Right kidney (tissue), 1 donor: ENCODE measurements at regions not wholly inside any gene's neighbourhood (a gene's known extent, or its start where the extent isn't known, plus 50 kb on each side); places are given as distances from the start of the nearest gene placed in this dataset.
A peak's percentile ranks its signal among the peaks of the same experiment; 100 is the strongest.
"Not testable (repeated sequence)": the region's sequence is repeated elsewhere in the genome, so short reads cannot be mapped to it uniquely, and the experiment has no call there.

ENCODE experiments used
- DNase-seq: peaks from one replicate; pipeline ENCODE4 v3.0.0-alpha.2; 2016

DNA sequence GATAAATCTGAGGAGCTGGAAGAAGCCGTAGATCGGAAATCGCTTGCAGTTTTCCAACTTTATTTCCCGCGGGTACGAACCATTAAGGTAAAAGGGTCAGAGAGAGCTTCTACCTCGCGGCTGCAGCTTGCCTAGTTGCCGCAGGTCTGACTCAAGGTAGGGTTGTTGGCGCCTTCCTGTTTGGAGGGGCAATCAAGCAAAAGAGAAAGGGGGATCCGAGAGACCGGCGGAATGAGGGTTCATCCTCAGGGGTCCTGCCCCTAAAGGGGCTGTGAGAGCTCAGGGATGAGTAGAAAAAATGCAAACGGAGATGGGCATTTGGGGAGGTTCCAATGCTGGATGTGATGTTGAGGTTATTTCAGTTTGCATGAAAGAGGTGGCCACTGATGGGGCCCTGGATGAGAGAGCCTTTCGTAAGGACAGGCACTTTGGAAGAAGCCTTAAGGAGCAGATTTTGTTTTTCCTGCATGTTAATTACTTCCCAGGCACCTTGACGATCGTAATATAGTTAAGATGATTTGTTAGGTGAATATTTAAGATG is 265.4 kb downstream of the CGGBP1 start:
- DNase-seq: no peak

DNA sequence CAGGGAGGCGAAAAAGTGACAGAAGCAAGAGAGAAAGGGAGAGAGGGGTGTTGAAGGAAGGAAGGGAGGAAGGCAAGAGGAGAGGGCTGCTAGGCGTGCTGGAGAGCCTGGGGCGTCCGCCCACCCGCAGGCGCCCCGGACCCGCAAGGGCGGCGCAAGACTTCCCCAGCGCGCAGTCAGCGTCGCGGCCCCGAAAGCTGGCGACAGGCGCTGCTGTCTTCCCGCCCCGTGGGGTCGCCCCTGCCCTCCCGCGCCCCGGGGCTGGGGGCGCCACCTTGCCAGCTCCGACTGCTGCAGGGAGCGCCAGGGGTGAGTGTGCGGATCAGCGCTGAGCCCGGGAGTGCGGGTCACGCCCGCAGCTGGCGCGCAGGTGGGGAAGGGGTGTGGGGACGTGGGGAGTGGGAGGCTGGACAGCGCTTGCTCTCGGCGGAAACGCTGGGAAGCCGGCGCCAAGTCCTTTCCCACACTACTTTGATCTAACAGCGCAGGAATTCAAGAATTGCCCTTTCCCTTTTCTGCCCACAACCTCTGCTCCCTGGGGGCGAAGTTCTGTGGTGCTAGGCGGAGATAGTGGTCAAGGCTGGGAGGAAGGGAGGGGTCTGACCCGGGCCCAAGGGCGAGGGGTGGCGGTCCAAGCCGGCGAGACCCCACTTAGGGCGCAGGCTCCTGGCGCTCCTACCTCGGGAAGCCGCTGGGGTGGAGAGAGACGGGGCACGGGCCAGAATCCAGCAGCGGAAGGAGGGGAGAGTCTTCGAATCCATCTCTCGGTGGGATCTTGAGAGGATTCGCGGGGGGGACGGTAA is 266.1 kb downstream of the CGGBP1 start, which contains the start of gene HTR1F:
HTR1F (plus strand) TSS at position 173 of the 803 bp plus-strand sequence.
- DNase-seq: peak; percentile 79

- DNase-seq: no peak
Measured at GRCh38 chr3:87792198-87792533, 266.6 kb downstream of the CGGBP1 start.

- DNase-seq: no peak
Measured at GRCh38 chr3:87791248-87792027, 267.4 kb downstream of the CGGBP1 start.

- DNase-seq: not testable (repeated sequence)
Measured at GRCh38 chr3:87789049-87789448, 269.8 kb downstream of the CGGBP1 start.

- no peak for DNase-seq
Measured at GRCh38 chr3:87788516-87788915, 270.3 kb downstream of the CGGBP1 start.

GRCh38 chr3:87780811-87781210 is 278.0 kb downstream of the CGGBP1 start:
- no peak for DNase-seq

- DNase-seq: no peak
Measured at GRCh38 chr3:87778876-87779275, 279.9 kb downstream of the CGGBP1 start.

DNA sequence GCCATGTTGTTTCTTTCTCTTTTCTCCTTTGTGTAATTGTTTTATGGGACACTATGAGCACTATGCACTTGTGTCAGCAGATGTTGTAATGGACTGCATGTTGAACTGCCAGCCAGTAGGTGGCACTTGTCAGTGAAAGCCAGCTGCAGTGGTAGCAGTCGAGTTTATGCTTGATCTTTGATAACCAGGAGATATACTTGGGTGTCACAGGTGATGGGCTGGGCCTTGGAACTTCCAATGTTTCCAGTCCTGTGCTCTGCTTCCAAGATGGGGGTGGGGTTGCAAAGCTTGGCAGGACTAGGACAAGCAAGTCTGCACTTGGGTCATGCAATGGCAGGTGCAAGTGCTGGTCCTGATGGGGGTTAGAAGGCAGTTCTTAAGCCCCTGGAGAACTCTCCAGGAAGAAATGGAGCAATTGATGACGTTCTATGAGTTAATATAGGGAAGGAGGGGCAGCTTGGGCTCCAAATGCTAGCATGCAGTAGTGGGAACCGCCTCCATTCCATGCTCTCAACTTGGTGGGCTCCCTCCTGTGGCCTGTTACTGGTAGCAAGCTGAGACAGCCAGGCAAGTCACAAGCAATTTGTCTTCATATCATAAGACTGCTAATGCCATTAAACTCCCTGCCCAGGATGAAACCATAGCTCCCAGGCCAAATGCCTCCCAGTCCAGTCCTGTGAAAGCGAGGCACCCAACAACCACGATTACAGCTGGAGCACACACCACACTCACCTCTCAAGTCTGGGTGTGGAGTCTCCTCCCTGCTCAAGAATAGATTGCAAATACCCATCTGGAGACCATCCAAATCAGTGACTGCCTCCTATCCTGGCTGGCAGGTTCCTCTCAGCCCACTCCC is 287.2 kb downstream of the CGGBP1 start:
- DNase-seq: no peak

- no peak for DNase-seq
Measured at GRCh38 chr3:87766721-87767120, 292.1 kb downstream of the CGGBP1 start.

GRCh38 chr3:87765256-87765655 is 293.5 kb downstream of the CGGBP1 start:
- no peak for DNase-seq

- no peak for DNase-seq
Measured at GRCh38 chr3:87761795-87762194, 297.0 kb downstream of the CGGBP1 start.

DNA sequence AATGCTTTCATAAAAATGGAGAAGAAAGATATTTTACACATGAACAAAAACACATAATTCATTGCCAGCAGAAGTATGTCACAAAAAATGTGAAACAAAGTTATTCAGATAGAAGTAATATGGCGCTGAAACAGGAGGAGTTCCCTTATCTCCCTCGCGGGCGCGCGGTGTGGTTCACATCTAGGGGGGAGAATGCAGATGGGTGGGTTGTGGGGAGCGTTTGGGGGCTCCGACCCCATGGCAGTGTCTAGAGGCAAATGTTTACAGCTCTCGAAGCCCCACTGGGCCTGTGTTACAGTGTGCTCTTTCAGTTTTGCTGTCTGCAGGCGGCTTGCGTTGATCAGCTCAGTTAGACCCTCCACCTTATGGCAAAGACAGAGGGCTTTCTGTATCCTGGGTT is 297.5 kb downstream of the CGGBP1 start:
- DNase-seq: no peak

GRCh38 chr3:87756616-87757015 is 302.2 kb downstream of the CGGBP1 start:
- DNase-seq: no peak

DNA sequence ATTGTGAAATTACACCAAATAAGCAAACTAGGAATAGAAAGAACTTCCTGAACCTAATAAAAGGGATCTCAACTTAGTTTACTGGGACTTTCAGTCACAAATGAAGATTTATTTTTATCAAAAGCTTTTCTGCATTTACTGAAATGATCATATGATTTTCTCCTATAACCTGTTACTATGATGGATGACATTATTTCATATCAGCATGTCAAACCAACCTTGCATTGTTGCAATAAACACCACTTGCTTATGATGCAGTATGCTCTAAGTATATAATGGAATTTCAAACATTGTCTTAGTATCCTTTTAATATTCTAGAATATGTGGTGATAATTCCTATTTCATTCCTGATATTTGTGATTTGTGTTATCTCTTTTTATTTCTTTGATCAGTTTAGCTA is 303.0 kb downstream of the CGGBP1 start:
- no peak for DNase-seq

GRCh38 chr3:87742250-87742649 is 316.6 kb downstream of the CGGBP1 start:
- DNase-seq: no peak

GRCh38 chr3:87740894-87741293 is 317.9 kb downstream of the CGGBP1 start:
- not testable (repeated sequence) for DNase-seq

DNA sequence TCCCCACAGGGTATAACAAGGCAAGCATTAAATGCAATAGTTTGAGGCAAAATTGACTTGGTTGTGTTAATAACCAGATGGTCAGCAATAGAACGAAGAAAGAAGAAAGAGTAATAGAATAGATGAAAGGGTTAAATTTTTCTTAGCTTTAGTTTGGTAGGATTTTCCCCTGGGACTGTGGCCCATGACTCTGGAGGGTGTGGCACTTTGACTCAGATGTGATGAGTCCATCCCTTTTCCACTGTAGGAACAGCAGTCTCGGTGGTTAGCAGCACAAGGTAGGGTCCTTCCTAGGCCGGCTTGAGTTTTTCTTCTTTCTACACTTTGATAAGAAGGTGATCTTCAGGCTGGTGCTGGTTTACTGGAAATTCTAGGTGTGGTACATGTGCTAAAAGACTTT is 321.0 kb downstream of the CGGBP1 start:
- DNase-seq: not testable (repeated sequence)

GRCh38 chr3:87733671-87734367 is 325.0 kb downstream of the CGGBP1 start:
- DNase-seq: peak; percentile 31

- DNase-seq: no peak
Measured at GRCh38 chr3:87732294-87732693, 326.5 kb downstream of the CGGBP1 start.

DNA sequence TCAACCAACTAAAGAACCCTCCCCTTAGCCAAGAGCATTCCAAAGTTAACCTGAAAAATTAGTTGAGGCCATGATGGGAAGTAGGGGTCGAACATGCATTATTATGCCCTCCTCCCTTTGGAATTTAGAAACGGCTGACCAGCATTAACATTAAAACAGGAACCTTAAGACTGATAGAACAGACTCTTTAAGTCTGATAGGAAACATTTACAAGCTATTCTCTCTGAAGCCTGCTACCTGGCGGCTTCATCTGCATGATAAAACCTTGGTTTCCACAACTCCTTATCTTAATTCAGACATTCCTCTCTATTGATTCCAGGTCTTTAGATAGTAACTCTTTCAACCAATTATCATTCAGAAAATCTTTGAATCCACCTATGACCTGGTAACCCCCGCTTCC is 331.0 kb downstream of the CGGBP1 start:
- DNase-seq: no peak

DNA sequence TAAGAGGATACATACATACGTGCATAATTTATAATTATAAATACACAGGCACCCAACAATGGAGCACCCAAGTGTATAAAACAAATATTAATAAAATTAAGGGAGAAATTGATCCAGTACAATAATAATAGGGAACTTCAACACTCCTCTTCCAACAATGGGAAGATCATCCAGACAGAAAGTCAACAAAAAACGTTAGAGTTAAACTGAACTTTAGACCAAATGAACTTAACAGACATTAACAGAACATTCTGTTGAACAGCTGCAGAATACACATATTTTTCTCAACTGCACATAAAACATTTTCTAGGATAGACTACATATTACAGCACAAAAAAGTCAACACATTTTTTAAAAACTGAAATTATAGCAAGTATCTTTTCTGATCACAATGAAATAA is 339.7 kb downstream of the CGGBP1 start:
- no peak for DNase-seq
